WERI-Rb-1 (cell line): ENCODE measurements at regions not wholly inside any gene's neighbourhood (a gene's known extent, or its start where the extent isn't known, plus 50 kb on each side); places are given as distances from the start of the nearest gene placed in this dataset.
"Not testable (repeated sequence)": the region's sequence is repeated elsewhere in the genome, so short reads cannot be mapped to it uniquely, and the experiment has no call there.

Experiments
- DNase-seq: peaks from one replicate; pipeline ENCODE4 v3.0.0-alpha.2; 2020
- H3K27ac ChIP-seq: fragments of 250-450 bp; sonication (Bioruptor Pico); 2 replicates; pipeline ENCODE4 v1.5.1; 2020; ENCODE audit warnings: mild to moderate bottlenecking, moderate library complexity
- H3K27me3 ChIP-seq: fragments of 250-450 bp; sonication (Bioruptor Pico); 2 replicates; pipeline ENCODE4 v1.5.1; 2021; ENCODE audit warnings: mild to moderate bottlenecking, low read depth, moderate library complexity; ENCODE audit not compliant: insufficient read depth, severe bottlenecking
- H3K36me3 ChIP-seq: fragments of 250-450 bp; sonication (Bioruptor Pico); 2 replicates; pipeline ENCODE4 v1.5.1; 2020; ENCODE audit warnings: mild to moderate bottlenecking, moderate library complexity
- H3K4me3 ChIP-seq: 2 replicates; pipeline ENCODE4 v1.5.1; 2011; ENCODE audit warnings: low read depth, mild to moderate bottlenecking, control low read depth, low read length
- H3K9me3 ChIP-seq: fragments of 250-450 bp; sonication (Bioruptor Pico); 2 replicates; pipeline ENCODE4 v1.5.1; 2021; ENCODE audit warnings: mild to moderate bottlenecking, moderate library complexity; ENCODE audit not compliant: severe bottlenecking

- not testable (repeated sequence) for DNase-seq, H3K27ac ChIP-seq, H3K36me3 ChIP-seq, H3K27me3 ChIP-seq, H3K4me3 ChIP-seq, H3K9me3 ChIP-seq
These were observed 71.6 kb downstream of the PCMTD2 start for GRCh38 chr20:64327223-64327549.

GRCh38 chr20:64327550-64328317 is 72.2 kb downstream of the PCMTD2 start:
- not testable (repeated sequence) for H3K9me3 ChIP-seq, H3K27me3 ChIP-seq, H3K27ac ChIP-seq, H3K36me3 ChIP-seq
- peak; percentile 60 for DNase-seq
- 0 out of 2 replicates have a peak overlapping the region, but pooled peaks have one; percentile 16 for H3K4me3 ChIP-seq

- H3K27ac ChIP-seq, H3K9me3 ChIP-seq, H3K36me3 ChIP-seq, H3K4me3 ChIP-seq, DNase-seq, H3K27me3 ChIP-seq: not testable (repeated sequence)
These were observed 73.2 kb downstream of the PCMTD2 start for GRCh38 chr20:64328595-64329250.

- H3K9me3 ChIP-seq, H3K4me3 ChIP-seq, H3K36me3 ChIP-seq, H3K27me3 ChIP-seq, DNase-seq, H3K27ac ChIP-seq: not testable (repeated sequence)
These were observed 77.1 kb downstream of the PCMTD2 start for GRCh38 chr20:64332627-64333026.
